Neural cell (in vitro differentiated cells): ENCODE measurements at regions not wholly inside any gene's neighbourhood (a gene's known extent, or its start where the extent isn't known, plus 50 kb on each side); places are given as distances from the start of the nearest gene placed in this dataset.

ENCODE experiments used
- H2AFZ ChIP-seq: fragments of 200-600, 300-800 bp; sonication (generic), shearing (Covaris generic); 2 replicates; pipeline ENCODE4 v1.6.0; 2014; ENCODE audit warnings: low read depth, mild to moderate bottlenecking, antibody characterized with exemption, low read length, moderate library complexity
- H3F3A ChIP-seq: fragments of 200-600 bp; shearing (Covaris generic); 2 replicates; pipeline ENCODE4 v1.6.1; 2016; ENCODE audit warnings: mild to moderate bottlenecking, moderate library complexity, mixed read lengths, antibody characterized with exemption, low read length; ENCODE audit not compliant: insufficient read depth, poor library complexity, severe bottlenecking
- H3K27ac ChIP-seq: fragments of 200-600, 300-800 bp; sonication (generic), shearing (Covaris generic); 2 replicates; pipeline ENCODE4 v1.5.1; 2014; ENCODE audit warnings: mild to moderate bottlenecking, low read length, moderate library complexity
- H3K27me3 ChIP-seq: fragments of 300-800, 200-600 bp; sonication (generic), shearing (Covaris generic); 2 replicates; pipeline ENCODE4 v1.6.0; 2014; ENCODE audit warnings: mild to moderate bottlenecking, low read depth, low read length, moderate library complexity; ENCODE audit not compliant: insufficient read depth
- H3K36me3 ChIP-seq: fragments of 300-800, 200-600 bp; sonication (generic), shearing (Covaris generic); 2 replicates; pipeline ENCODE4 v1.5.1; 2014; ENCODE audit warnings: mild to moderate bottlenecking, antibody characterized with exemption, low read length, moderate library complexity; ENCODE audit not compliant: insufficient read depth
- H3K4me2 ChIP-seq: fragments of 300-800, 200-600 bp; sonication (generic), shearing (Covaris generic); 2 replicates; pipeline ENCODE4 v1.6.0; 2014; ENCODE audit warnings: mild to moderate bottlenecking, low read length
- H3K4me3 ChIP-seq: fragments of 300-800, 200-600 bp; sonication (generic), shearing (Covaris generic); 2 replicates; pipeline ENCODE4 v1.5.1; 2014; ENCODE audit warnings: mild to moderate bottlenecking, low read length, moderate library complexity
- H3K79me2 ChIP-seq: fragments of 200-600 bp; shearing (Covaris generic); replicated peaks from 2 replicates; pipeline ENCODE4 v1.6.0; 2014; ENCODE audit warnings: mild to moderate bottlenecking, low read length, moderate library complexity; ENCODE audit not compliant: insufficient read depth
- H3K9ac ChIP-seq: fragments of 300-800, 200-600 bp; sonication (generic), shearing (Covaris generic); 2 replicates; pipeline ENCODE4 v1.6.1; 2016; ENCODE audit warnings: mild to moderate bottlenecking, low read length, mixed read lengths
- H3K9me2 ChIP-seq: fragments of 200-600 bp; shearing (Covaris generic); 2 replicates; pipeline ENCODE4 v1.6.1; 2016; ENCODE audit warnings: mild to moderate bottlenecking, low read length, mixed read lengths; ENCODE audit not compliant: insufficient read depth
- H3K9me3 ChIP-seq: fragments of 200-600, 300-800 bp; sonication (generic), shearing (Covaris generic); 2 replicates; pipeline ENCODE4 v1.6.1; 2016; ENCODE audit warnings: mild to moderate bottlenecking, mixed run types, low read length, moderate library complexity, mixed read lengths
- H4K20me1 ChIP-seq: fragments of 200-600 bp; shearing (Covaris generic); 2 replicates; pipeline ENCODE4 v1.6.1; 2016; ENCODE audit warnings: mild to moderate bottlenecking, mixed run types; ENCODE audit not compliant: insufficient read depth
- CTCF ChIP-seq: fragments of 450-650 bp; IDR thresholded peaks from 2 replicates; pipeline ENCODE4 v1.5.1; 2014; ENCODE audit warnings: antibody characterized with exemption, mild to moderate bottlenecking, moderate library complexity; ENCODE audit not compliant: poor library complexity, severe bottlenecking
- EP300 ChIP-seq: fragments of 450-650 bp; conservative IDR thresholded peaks from 2 replicates; pipeline ENCODE4 v1.6.1; 2014; ENCODE audit warnings: antibody characterized with exemption, mild to moderate bottlenecking, moderate library complexity; ENCODE audit not compliant: poor library complexity, severe bottlenecking
- EZH2 ChIP-seq: fragments of 200-600, 300-800 bp; shearing (Covaris generic), sonication (generic); IDR thresholded peaks from 2 replicates; pipeline ENCODE4 v1.6.1; 2014; ENCODE audit warnings: antibody characterized with exemption, low read length, borderline replicate concordance, mild to moderate bottlenecking; ENCODE audit not compliant: insufficient read depth, poor library complexity, severe bottlenecking
- MXI1 ChIP-seq: fragments of 450-650 bp; conservative IDR thresholded peaks from 2 replicates; pipeline ENCODE4 v1.6.1; 2014; ENCODE audit warnings: antibody characterized with exemption, mild to moderate bottlenecking; ENCODE audit not compliant: poor library complexity, severe bottlenecking
- POLR2AphosphoS5 ChIP-seq: IDR thresholded peaks from 2 replicates; pipeline ENCODE4 v1.6.1; 2012
- RAD21 ChIP-seq: fragments of 450-650 bp; conservative IDR thresholded peaks from 2 replicates; pipeline ENCODE4 v1.6.1; 2014; ENCODE audit warnings: antibody characterized with exemption, mild to moderate bottlenecking, moderate library complexity
- REST ChIP-seq: IDR thresholded peaks from 2 replicates; pipeline ENCODE4 v1.6.1; 2012; ENCODE audit warnings: borderline replicate concordance
- SMC3 ChIP-seq: fragments of 450-650 bp; conservative IDR thresholded peaks from 2 replicates; pipeline ENCODE4 v1.6.1; 2014; ENCODE audit warnings: antibody characterized with exemption, mild to moderate bottlenecking, moderate library complexity; ENCODE audit not compliant: poor library complexity
- TAF1 ChIP-seq: IDR thresholded peaks from 2 replicates; pipeline ENCODE4 v1.6.1; 2012; ENCODE audit warnings: low read depth

GRCh38 chr2:120496759-120497158 is 150.8 kb downstream of the INHBB start:
- no peaks in the 10 kb centered on the region for H3F3A ChIP-seq
- no peak overlapping the region for H3K27ac ChIP-seq
- H3K4me2 ChIP-seq: no peak overlapping the region
- H3K36me3 ChIP-seq: no peaks in the 10 kb centered on the region
- H3K9ac ChIP-seq: no peak overlapping the region
- H2AFZ ChIP-seq: no peak overlapping the region
- TF ChIP-seq SMC3 (no peak), MXI1 (no peak), POLR2AphosphoS5 (no peak), TAF1 (no peak), EZH2 (no peak)
- no peaks in the 10 kb centered on the region for H3K27me3 ChIP-seq
- no peak overlapping the region for H3K4me3 ChIP-seq
- H3K79me2 ChIP-seq: no peaks in the 10 kb centered on the region
- no peaks in the 10 kb centered on the region for H4K20me1 ChIP-seq
- no peaks in the 10 kb centered on the region for H3K9me2 ChIP-seq
- no peaks in the 10 kb centered on the region for H3K9me3 ChIP-seq

GRCh38 chr2:120497261-120497977 is 151.5 kb downstream of the INHBB start:
- TF ChIP-seq POLR2AphosphoS5 (no peak), EP300 (no peak), MXI1 (no peak), SMC3 (no peak), TAF1 (no peak), EZH2 (no peak), REST (no peak), RAD21 (no peak), CTCF (no peak)
- H3K79me2 ChIP-seq: no peaks in the 10 kb centered on the region
- H3K9ac ChIP-seq: no peak overlapping the region

More at GRCh38 chr2:120497261-120497977, 151.5 kb downstream of the INHBB start:
- Histone ChIP-seq H3K4me3 (no peak overlapping the region), H3K27ac (no peak overlapping the region), H3K9me2 (no peaks in the 10 kb centered on the region), H3K27me3 (no peaks in the 10 kb centered on the region), H3K4me2 (no peak overlapping the region), H3K36me3 (no peaks in the 10 kb centered on the region), H3F3A (no peaks in the 10 kb centered on the region), H2AFZ (no peak overlapping the region), H3K9me3 (no peaks in the 10 kb centered on the region), H4K20me1 (no peaks in the 10 kb centered on the region)
